H9 (cell line): ENCODE measurements at regions not wholly inside any gene's neighbourhood (a gene's known extent, or its start where the extent isn't known, plus 50 kb on each side); places are given as distances from the start of the nearest gene placed in this dataset.

Source experiments
- DNase-seq: peaks from one replicate; pipeline ENCODE4 v3.0.0-alpha.2; 2017
- H2AFZ ChIP-seq: one replicate; pipeline ENCODE4 v1.6.1; 2013; ENCODE audit warnings: mild to moderate bottlenecking, low read length, control low read depth, moderate library complexity
- H2AK5ac ChIP-seq: 2 replicates; pipeline ENCODE4 v1.6.1; 2013; ENCODE audit warnings: low read length, control low read depth, mixed read lengths; ENCODE audit not compliant: insufficient read length
- H2BK120ac ChIP-seq: one replicate; pipeline ENCODE4 v1.6.1; 2013; ENCODE audit warnings: low read depth, mild to moderate bottlenecking, low read length, control low read depth, inconsistent platforms; ENCODE audit not compliant: poor library complexity, severe bottlenecking
- H2BK12ac ChIP-seq: 2 replicates; pipeline ENCODE4 v1.6.1; 2013; ENCODE audit warnings: low read length, control low read depth, mixed read lengths, low read depth; ENCODE audit not compliant: insufficient read length
- H2BK15ac ChIP-seq: 2 replicates; pipeline ENCODE4 v1.6.1; 2013; ENCODE audit warnings: low read depth, low read length, control low read depth
- H2BK20ac ChIP-seq: one replicate; pipeline ENCODE4 v1.6.1; 2013; ENCODE audit warnings: low read depth, mild to moderate bottlenecking, low read length, control low read depth, inconsistent platforms; ENCODE audit not compliant: poor library complexity, severe bottlenecking
- H2BK5ac ChIP-seq: 2 replicates; pipeline ENCODE4 v1.6.1; 2013; ENCODE audit warnings: low read length, control low read depth, mixed read lengths; ENCODE audit not compliant: insufficient read length
- H3K14ac ChIP-seq: 2 replicates; pipeline ENCODE4 v1.6.1; 2013; ENCODE audit warnings: low read length, control low read depth; ENCODE audit not compliant: insufficient read depth
- H3K18ac ChIP-seq: 2 replicates; pipeline ENCODE4 v1.6.1; 2013; ENCODE audit warnings: low read depth, mild to moderate bottlenecking, mixed read lengths, low read length, control low read depth; ENCODE audit not compliant: insufficient read length
- H3K23ac ChIP-seq: 2 replicates; pipeline ENCODE4 v1.6.1; 2013; ENCODE audit warnings: low read length, control low read depth, mixed read lengths, low read depth; ENCODE audit not compliant: insufficient read length
- H3K23me2 ChIP-seq: 2 replicates; pipeline ENCODE4 v1.6.1; 2013; ENCODE audit warnings: low read depth, mild to moderate bottlenecking, mixed read lengths, low read length, control low read depth; ENCODE audit not compliant: insufficient read length, poor library complexity, severe bottlenecking
- H3K27ac ChIP-seq: 2 replicates; pipeline ENCODE4 v1.5.1; 2013; ENCODE audit warnings: low read length, control low read depth, mixed read lengths, low read depth; ENCODE audit not compliant: insufficient read length
- H3K27me3 ChIP-seq: 2 replicates; pipeline ENCODE4 v1.6.1; 2013; ENCODE audit warnings: low read length, control low read depth, inconsistent platforms; ENCODE audit not compliant: insufficient read depth
- H3K4ac ChIP-seq: 2 replicates; pipeline ENCODE4 v1.6.1; 2013; ENCODE audit warnings: low read depth, mild to moderate bottlenecking, control low read depth, inconsistent platforms, low read length, moderate library complexity
- H3K4me1 ChIP-seq: 2 replicates; pipeline ENCODE4 v1.6.1; 2013; ENCODE audit warnings: low read length, control low read depth, inconsistent platforms; ENCODE audit not compliant: insufficient read depth
- H3K4me2 ChIP-seq: 2 replicates; pipeline ENCODE4 v1.6.1; 2013; ENCODE audit warnings: low read length, control low read depth, mixed read lengths; ENCODE audit not compliant: insufficient read length, insufficient read depth
- H3K56ac ChIP-seq: 2 replicates; pipeline ENCODE4 v1.6.1; 2013; ENCODE audit warnings: low read depth, mild to moderate bottlenecking, mixed read lengths, low read length, control low read depth; ENCODE audit not compliant: insufficient read length
- H3K79me1 ChIP-seq: 2 replicates; pipeline ENCODE4 v1.6.1; 2013; ENCODE audit warnings: low read depth, mild to moderate bottlenecking, moderate library complexity, low read length, control low read depth, inconsistent platforms; ENCODE audit not compliant: insufficient read depth, poor library complexity, severe bottlenecking
- H3K79me2 ChIP-seq: 2 replicates; pipeline ENCODE4 v1.6.1; 2013; ENCODE audit warnings: low read length, control low read depth, inconsistent platforms; ENCODE audit not compliant: insufficient read depth
- H3K9ac ChIP-seq: 2 replicates; pipeline ENCODE4 v1.6.1; 2013; ENCODE audit warnings: low read length, control low read depth, mixed read lengths; ENCODE audit not compliant: insufficient read length; ENCODE audit errors: extremely low read depth
- H3K9me3 ChIP-seq: one replicate; pipeline ENCODE4 v1.6.1; 2013; ENCODE audit warnings: low read depth, low read length, inconsistent platforms; ENCODE audit not compliant: control insufficient read depth
- H3T11ph ChIP-seq: one replicate; pipeline ENCODE4 v1.6.1; 2013; ENCODE audit warnings: mild to moderate bottlenecking, low read length, control low read depth, inconsistent platforms
- H4K20me1 ChIP-seq: one replicate; pipeline ENCODE4 v1.6.1; 2013; ENCODE audit not compliant: control insufficient read depth, insufficient read length, insufficient read depth
- H4K5ac ChIP-seq: 2 replicates; pipeline ENCODE4 v1.6.1; 2013; ENCODE audit warnings: low read depth, mild to moderate bottlenecking, mixed read lengths, low read length, control low read depth; ENCODE audit not compliant: insufficient read length
- H4K8ac ChIP-seq: replicated peaks from 2 replicates; pipeline ENCODE4 v1.6.1; 2013; ENCODE audit warnings: low read length, control low read depth, mixed read lengths, low read depth; ENCODE audit not compliant: insufficient read length
- H4K91ac ChIP-seq: 2 replicates; pipeline ENCODE4 v1.6.1; 2013; ENCODE audit warnings: low read depth, mild to moderate bottlenecking, moderate library complexity, mixed read lengths, low read length, control low read depth; ENCODE audit not compliant: insufficient read length
- H3K27ac Mint-ChIP-seq, 3 experiments: 2 replicates in 2 of 3; 3 replicates in 1 of 3; pipeline ENCODE4 v1.8.0; 2020 to 2021; ENCODE audit warnings: mixed read lengths in 3 of 3, mild to moderate bottlenecking in 1 of 3, moderate library complexity in 1 of 3
- H3K27me3 Mint-ChIP-seq: 2 replicates; pipeline ENCODE4 v1.8.0; 2021; ENCODE audit warnings: low read depth, mild to moderate bottlenecking, moderate library complexity, mixed read lengths
- H3K36me3 Mint-ChIP-seq, 3 experiments: 2 replicates in 2 of 3; 3 replicates in 1 of 3; pipeline ENCODE4 v1.8.0; 2020 to 2021; ENCODE audit warnings: low read depth in 3 of 3, mixed read lengths in 3 of 3; ENCODE audit not compliant: insufficient read depth in 1 of 3
- H3K4me1 Mint-ChIP-seq, 2 experiments: 2 replicates each; pipeline ENCODE4 v1.8.0; 2020; ENCODE audit warnings: mixed read lengths in 2 of 2
- H3K4me3 Mint-ChIP-seq, 2 experiments: 2 replicates in 1 of 2; 3 replicates in 1 of 2; pipeline ENCODE4 v1.8.0; 2020 to 2021; ENCODE audit warnings: mild to moderate bottlenecking in 2 of 2, mixed read lengths in 2 of 2, moderate library complexity in 1 of 2
- H3K9me3 Mint-ChIP-seq, 2 experiments: 2 replicates in 1 of 2; 3 replicates in 1 of 2; pipeline ENCODE4 v1.8.0; 2020; ENCODE audit warnings: mild to moderate bottlenecking in 2 of 2, mixed read lengths in 2 of 2, moderate library complexity in 1 of 2
- CTCF ChIP-seq: fragments of 200-600 bp; sonication (generic); conservative IDR thresholded peaks from 3 replicates; pipeline ENCODE4 v1.8.0; 2021; ENCODE audit warnings: antibody characterized with exemption, mild to moderate bottlenecking
- WGBS: extraction: QIAGEN DNeasy Blood & Tissue Kit; methylation state at CpG from one replicate; pipeline ENCODE4 v1.1.7; 2013; ENCODE audit warnings: missing lambda C conversion rate, low lambda C conversion rate, mixed read lengths; ENCODE audit not compliant: insufficient read length; ENCODE audit errors: extremely low coverage; 5-methylcytosine and 5-hydroxymethylcytosine counted together

GRCh38 chr20:11411765-11412164 lies 505.9 kb upstream of the BTBD3 start:
- Histone ChIP-seq H3K4me1 (no peaks in the 10 kb centered on the region), H3T11ph (no peak overlapping the region), H3K23ac (no peak overlapping the region), H3K56ac (no peak overlapping the region), H2BK15ac (no peak overlapping the region), H3K18ac (no peak overlapping the region), H3K9me3 (no peaks in the 10 kb centered on the region), H2BK120ac (no peak overlapping the region), H2AFZ (no peak overlapping the region), H2BK12ac (no peak overlapping the region), H4K5ac (no peak overlapping the region), H3K27ac (no peak overlapping the region), H4K91ac (no peak overlapping the region), H4K8ac (no peak overlapping the region), H2AK5ac (no peak overlapping the region), H2BK20ac (no peak overlapping the region), H3K9ac (no peak overlapping the region), H4K20me1 (no peaks in the 10 kb centered on the region), H3K14ac (no peak overlapping the region), H3K79me2 (no peaks in the 10 kb centered on the region), H2BK5ac (no peak overlapping the region), H3K4me2 (no peak overlapping the region), H3K4ac (no peak overlapping the region), H3K27me3 (no peaks in the 10 kb centered on the region), H3K23me2 (no peaks in the 10 kb centered on the region), H3K79me1 (no peaks in the 10 kb centered on the region)
- peak; percentile 32 for DNase-seq
- peak overlapping the region in 1 of 3 experiments; percentile 97; a peak in 2 of 7 replicates for H3K27ac Mint-ChIP-seq
- peaks cover 2% of the 10 kb centered on the region; the same call in 1 of the 2 replicates for H3K27me3 Mint-ChIP-seq
- peaks cover 4 to 9% (median 5%) of the 10 kb centered on the region in 3 experiments; a peak in 5 of 7 replicates for H3K36me3 Mint-ChIP-seq
- H3K9me3 Mint-ChIP-seq = peaks cover 2 to 4% of the 10 kb centered on the region in 2 experiments; a peak in 3 of 5 replicates
- no CpG with 5 or more reads among the region's 11 CpGs for WGBS
- TF ChIP-seq CTCF = no peak
- peaks cover 21% of the 10 kb centered on the region in 2 experiments for H3K4me1 Mint-ChIP-seq
- H3K4me3 Mint-ChIP-seq = no peak overlapping the region
